GM12878 (cell line): ENCODE measurements at regions not wholly inside any gene's neighbourhood (a gene's known extent, or its start where the extent isn't known, plus 50 kb on each side); places are given as distances from the start of the nearest gene placed in this dataset.

Experiments
- ATAC-seq: fragments of 200-7000 bp; cut with Tn5 transposase; 3 replicates; pipeline ENCODE4 v1.9.1; 2020; ENCODE audit warnings: mild to moderate bottlenecking, moderate library complexity
- BruUV-seq: library from RNA; stranded (reverse); fragments of 400-500 nt; replicated peaks from 2 replicates; lab custom pipeline; 2021; lab: Mats Ljungman, UMichigan
- CTCF ChIA-PET: fragments of 300-600 bp; sonication (Branson Sonifier 250); formaldehyde crosslinking; extraction: SDS; loops from one replicate; lab custom pipeline; 2021; ENCODE audit warnings: inconsistent platforms; lab: Yijun Ruan, JAX
- POLR2A ChIA-PET: fragments of 350-600 bp; formaldehyde crosslinking; extraction: SDS; loops from one replicate; lab custom pipeline; 2021; ENCODE audit warnings: inconsistent platforms; lab: Charles Lee
- RAD21 ChIA-PET: fragments of 300-600 bp; sonication (Branson Sonifier 250); formaldehyde crosslinking; loops from one replicate; lab custom pipeline; 2023; ENCODE audit warnings: antibody characterized with exemption; ENCODE audit not compliant: unreplicated experiment; lab: Charles Lee
- SMC1A ChIA-PET: fragments of 300-600 bp; sonication (Branson Sonifier 250); formaldehyde crosslinking; loops from one replicate; lab custom pipeline; 2023; ENCODE audit not compliant: unreplicated experiment, uncharacterized antibody; lab: Charles Lee
- DNase-seq: peaks from one replicate; pipeline ENCODE4 v3.0.0-alpha.2; 2011; ENCODE audit warnings: low read depth, low spot score
- FAIRE-seq: peaks from 3 replicates; lab custom pipeline; 2011; peaks lifted over from hg19 to GRCh38; lab: Jason Lieb, UNC
- H2AFZ ChIP-seq: 2 replicates; pipeline ENCODE4 v1.6.0; 2011; ENCODE audit warnings: low read depth, low read length, control low read depth; ENCODE audit not compliant: control insufficient read depth
- H3K27ac ChIP-seq: 2 replicates; pipeline ENCODE4 v1.5.1; 2011; ENCODE audit warnings: control low read depth; ENCODE audit not compliant: control insufficient read depth, insufficient read depth
- H3K27me3 ChIP-seq, 2 experiments: replicated peaks in 1 of 2; 2 replicates each; pipeline versions ENCODE4 v1.6.0 to v1.6.1; 2011; ENCODE audit warnings: low read length in 1 of 2; ENCODE audit not compliant: control insufficient read depth in 2 of 2, insufficient read depth in 2 of 2
- H3K36me3 ChIP-seq, 2 experiments: 2 replicates each; pipeline ENCODE4 v1.5.1; 2011; ENCODE audit warnings: low read length in 1 of 2; ENCODE audit not compliant: control insufficient read depth in 2 of 2, insufficient read depth in 2 of 2
- H3K4me1 ChIP-seq: 2 replicates; pipeline ENCODE4 v1.6.1; 2011; ENCODE audit warnings: mild to moderate bottlenecking, low read length, moderate library complexity, mixed read lengths; ENCODE audit not compliant: control insufficient read depth, insufficient read depth
- H3K4me2 ChIP-seq: 2 replicates; pipeline ENCODE4 v1.6.0; 2011; ENCODE audit warnings: control low read depth; ENCODE audit not compliant: control insufficient read depth, insufficient read depth
- H3K4me3 ChIP-seq: fragments of 200-600 bp; sonication (generic); 2 replicates; pipeline ENCODE4 v1.5.1; 2016
- H3K79me2 ChIP-seq: 2 replicates; pipeline ENCODE4 v1.6.0; 2011; ENCODE audit warnings: low read length; ENCODE audit not compliant: control insufficient read depth, insufficient read depth
- H3K9ac ChIP-seq: 2 replicates; pipeline ENCODE4 v1.8.0; 2011; ENCODE audit warnings: low read length, control low read depth, mixed read lengths; ENCODE audit not compliant: control insufficient read depth, insufficient read depth
- H3K9me3 ChIP-seq: replicated peaks from 3 replicates; pipeline ENCODE4 v1.5.1; 2011; ENCODE audit warnings: mild to moderate bottlenecking, low read length; ENCODE audit not compliant: control insufficient read depth, insufficient read depth
- H4K20me1 ChIP-seq: 2 replicates; pipeline ENCODE4 v1.6.0; 2011; ENCODE audit not compliant: control insufficient read depth, insufficient read depth
- ATF3 ChIP-seq: IDR thresholded peaks from 2 replicates; pipeline ENCODE4 v1.6.1; 2011; ENCODE audit warnings: low read depth, mild to moderate bottlenecking, low read length, moderate library complexity, borderline replicate concordance; ENCODE audit errors: extremely low read depth
- CBX3 ChIP-seq: fragments of 200-600 bp; sonication (generic); IDR thresholded peaks from 2 replicates; pipeline ENCODE4 v1.6.1; 2016; ENCODE audit warnings: low read depth, borderline replicate concordance
- CREM ChIP-seq: IDR thresholded peaks from 2 replicates; pipeline ENCODE4 v1.6.1; 2014; ENCODE audit warnings: antibody characterized with exemption, low read depth
- NFYB ChIP-seq: IDR thresholded peaks from 2 replicates; pipeline ENCODE4 v1.6.1; 2011; ENCODE audit warnings: low read depth, mild to moderate bottlenecking, low read length, improper control_type of control experiment, moderate library complexity; ENCODE audit not compliant: insufficient read depth
- NRF1 ChIP-seq: conservative IDR thresholded peaks from 2 replicates; pipeline ENCODE4 v1.6.1; 2011; ENCODE audit warnings: mild to moderate bottlenecking, low read depth, low read length, improper control_type of control experiment
- SMAD1 ChIP-seq: fragments of 450-650 bp; IDR thresholded peaks from 2 replicates; pipeline ENCODE4 v1.6.1; 2018; ENCODE audit warnings: mild to moderate bottlenecking, low read depth; ENCODE audit not compliant: partially characterized antibody
- TBL1XR1 ChIP-seq: IDR thresholded peaks from 2 replicates; pipeline ENCODE4 v1.6.1; 2012; ENCODE audit warnings: low read depth, low read length, improper control_type of control experiment
- ZNF24 ChIP-seq: fragments of 450-650 bp; IDR thresholded peaks from 2 replicates; pipeline ENCODE4 v1.6.1; 2017; ENCODE audit warnings: antibody characterized with exemption, mild to moderate bottlenecking
- ZNF622 ChIP-seq: fragments of 450-650 bp; IDR thresholded peaks from 2 replicates; pipeline ENCODE4 v1.6.1; 2017; ENCODE audit warnings: mild to moderate bottlenecking, inconsistent platforms
- WGBS: methylation state at CpG from one replicate; pipeline ENCODE4 v1.1.6; 2016; ENCODE audit warnings: low lambda C conversion rate; ENCODE audit not compliant: insufficient replicate concordance, insufficient coverage; ENCODE audit errors: missing lambda C conversion rate; 5-methylcytosine and 5-hydroxymethylcytosine counted together
- in situ Hi-C: fragments of 300-500 bp; cut with MboI; formaldehyde crosslinking; loops from 9 replicates; pipeline ENCODE4 v1.14.3; 2018; ENCODE audit warnings: mixed read lengths
- intact Hi-C: fragments of 100-400 bp; cut with micrococcal nuclease; formaldehyde crosslinking; loops from one replicate; pipeline ENCODE4 v1.14.2; 2022; ENCODE audit not compliant: unreplicated experiment
- TF ChIP-seq, protein P1 (sequence below): fragments of 450-650 bp; IDR thresholded peaks from 2 replicates; pipeline ENCODE4 v1.6.1; 2016; ENCODE audit warnings: mild to moderate bottlenecking

DNA sequence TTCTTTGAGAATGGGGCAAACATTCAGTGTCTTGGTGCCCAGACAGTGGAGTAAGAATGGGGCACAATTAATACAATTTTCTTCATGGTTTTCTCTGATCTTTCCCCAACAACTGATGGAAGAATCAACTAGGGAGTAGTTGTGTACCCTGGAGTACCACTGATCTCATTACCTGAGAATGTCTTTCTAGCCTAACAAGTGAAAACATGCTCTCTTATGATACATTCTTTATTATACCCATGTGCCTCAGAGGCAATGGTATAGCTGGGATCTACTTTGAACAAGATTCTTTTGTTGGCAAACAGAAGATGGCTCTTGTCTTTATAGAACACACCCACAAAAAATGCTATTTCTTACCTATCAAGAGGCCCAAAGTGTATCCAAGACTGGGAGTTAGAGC is 250.6 kb upstream of the CMC1 start:
- H3K4me1 ChIP-seq = no peaks in the 10 kb centered on the region
- H3K27me3 ChIP-seq = no peaks in the 10 kb centered on the region
- H3K9ac ChIP-seq = no peak overlapping the region
- ChIA-PET POLR2A (interaction anchor here (0.6 kb wide), 1 partner anchor 525 kb away, joined by 3 read pairs; no protein-coding TSS in a partner anchor), SMC1A (interaction anchor here (1.0 to 1.8 kb wide), 8 partner anchors 9 to 139 kb away, joined by 3 to 9 read pairs (median 4); no protein-coding TSS in a partner anchor), RAD21 (no interaction called here), CTCF (interaction anchor here (1.1 kb wide), 1 partner anchor 11 kb away, joined by 3 read pairs; no protein-coding TSS in a partner anchor)
- no peaks in the 10 kb centered on the region for H3K79me2 ChIP-seq
- DNase-seq (no peak), ATAC-seq (no peak), FAIRE-seq (no peak)
- H2AFZ ChIP-seq = no peak overlapping the region
- H3K36me3 ChIP-seq = no peaks in the 10 kb centered on the region
- H4K20me1 ChIP-seq = no peaks in the 10 kb centered on the region; the same call in 1 of the 2 replicates
- intact Hi-C loops = no loop called here
- H3K27ac ChIP-seq = no peak overlapping the region
- BruUV-seq = no TSS peak
- no peaks in the 10 kb centered on the region for H3K9me3 ChIP-seq
- H3K4me3 ChIP-seq = no peak overlapping the region
- TF ChIP-seq CREM (no peak), SMAD1 (no peak), ATF3 (no peak), CBX3 (no peak), ZNF622 (no peak), ZNF24 (no peak), NFYB (no peak)
- in situ Hi-C loops = no loop called here
- no peak overlapping the region for H3K4me2 ChIP-seq

DNA sequence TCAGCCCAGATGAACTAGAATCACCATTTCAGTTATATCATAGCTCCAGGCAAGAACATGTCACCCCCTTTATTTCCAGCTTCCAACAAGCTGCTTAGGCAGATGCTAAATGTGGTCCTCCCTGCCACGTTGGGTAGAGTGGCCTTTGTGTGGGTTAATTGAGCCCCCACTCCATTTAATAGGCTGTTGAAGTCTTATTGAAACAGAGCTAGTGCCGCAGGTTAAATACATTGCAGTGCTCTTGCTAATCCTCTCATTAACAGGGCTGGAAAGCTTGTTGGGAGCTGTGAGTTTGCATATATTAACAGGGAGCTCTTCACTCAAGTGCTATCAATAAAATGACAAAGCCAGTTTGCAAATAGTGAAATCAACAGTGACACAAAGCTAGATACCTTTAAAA is 248.4 kb upstream of the CMC1 start:
- Histone ChIP-seq H3K27ac (no peak overlapping the region), H3K9me3 (no peaks in the 10 kb centered on the region), H2AFZ (no peak overlapping the region), H3K4me2 (no peak overlapping the region), H4K20me1 (no peaks in the 10 kb centered on the region; the same call in 1 of the 2 replicates), H3K36me3 (no peaks in the 10 kb centered on the region), H3K4me3 (no peak overlapping the region), H3K9ac (no peak overlapping the region), H3K27me3 (no peaks in the 10 kb centered on the region), H3K4me1 (no peaks in the 10 kb centered on the region), H3K79me2 (no peaks in the 10 kb centered on the region)
- SMC1A ChIA-PET = interaction anchor here (0.8 to 1.6 kb wide), 9 partner anchors 10 to 284 kb away, joined by 3 to 4 read pairs (median 3); no protein-coding TSS in a partner anchor
- intact Hi-C loops (no loop called here), in situ Hi-C loops (no loop called here)
- no peak for FAIRE-seq
- TF ChIP-seq, protein P1, sequence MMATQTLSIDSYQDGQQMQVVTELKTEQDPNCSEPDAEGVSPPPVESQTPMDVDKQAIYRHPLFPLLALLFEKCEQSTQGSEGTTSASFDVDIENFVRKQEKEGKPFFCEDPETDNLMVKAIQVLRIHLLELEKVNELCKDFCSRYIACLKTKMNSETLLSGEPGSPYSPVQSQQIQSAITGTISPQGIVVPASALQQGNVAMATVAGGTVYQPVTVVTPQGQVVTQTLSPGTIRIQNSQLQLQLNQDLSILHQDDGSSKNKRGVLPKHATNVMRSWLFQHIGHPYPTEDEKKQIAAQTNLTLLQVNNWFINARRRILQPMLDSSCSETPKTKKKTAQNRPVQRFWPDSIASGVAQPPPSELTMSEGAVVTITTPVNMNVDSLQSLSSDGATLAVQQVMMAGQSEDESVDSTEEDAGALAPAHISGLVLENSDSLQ = no peak
- TF ChIP-seq TBL1XR1 (no peak), NRF1 (no peak)
- POLR2A ChIA-PET = no interaction called here
- RAD21 ChIA-PET = interaction anchor here (0.7 kb wide), 1 partner anchor 44 kb away, joined by 3 read pairs; no protein-coding TSS in a partner anchor
- WGBS = 2% methylated on average over 2 of the region's 2 CpGs
- no TSS peak for BruUV-seq
- DNase-seq = no peak
- CTCF ChIA-PET = interaction anchor here (1.6 kb wide), 1 partner anchor 9 kb away, joined by 4 read pairs; no protein-coding TSS in a partner anchor
- ATAC-seq = no peak
